Testis (tissue), 2 donors: ENCODE measurements at regions not wholly inside any gene's neighbourhood (a gene's known extent, or its start where the extent isn't known, plus 50 kb on each side); places are given as distances from the start of the nearest gene placed in this dataset.

Source experiments
- CTCF ChIP-seq, 3 experiments: fragments of 450-650 bp in 2 of 3; fragments of 200-600 bp in 1 of 3; sonication (generic) in 1 of 3; IDR thresholded peaks; one replicate each; pipeline ENCODE4 v1.5.1; 2016 to 2019; ENCODE audit warnings: antibody characterized with exemption in 3 of 3, mild to moderate bottlenecking in 2 of 3, moderate library complexity in 1 of 3
- POLR2A ChIP-seq: fragments of 450-650 bp; IDR thresholded peaks from one replicate; pipeline ENCODE4 v1.6.1; 2017; ENCODE audit warnings: antibody characterized with exemption, mild to moderate bottlenecking, moderate library complexity

DNA sequence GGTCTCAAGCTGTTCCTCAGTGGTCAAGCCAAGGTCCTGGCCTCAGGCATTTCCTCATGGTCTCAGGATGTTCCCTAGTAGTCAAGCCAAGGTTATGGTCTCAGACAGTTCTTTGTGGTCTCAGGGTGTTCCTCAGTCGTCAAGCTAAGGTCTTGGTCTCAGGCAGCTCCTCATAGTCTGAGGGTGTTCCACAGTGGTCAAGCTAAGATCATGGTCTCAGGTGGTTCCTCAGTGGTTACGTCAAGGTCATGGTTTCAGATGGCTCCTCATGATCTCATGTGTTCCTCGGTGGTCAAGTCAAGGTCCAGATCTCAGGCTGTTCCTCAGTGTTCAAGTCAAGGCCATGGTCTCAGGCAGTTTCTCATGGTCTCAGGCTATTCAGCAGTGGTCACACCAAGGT, 540.1 kb downstream of the VRK1 start:
- TF ChIP-seq CTCF (IDR thresholded peaks at IDR 0.05) (no peak), POLR2A (no peak)
